SK-N-SH (cell line): ENCODE measurements at regions not wholly inside any gene's neighbourhood (a gene's known extent, or its start where the extent isn't known, plus 50 kb on each side); places are given as distances from the start of the nearest gene placed in this dataset.

ENCODE experiments used
- EZH2phosphoT487 ChIP-seq: fragments of 200-600 bp; sonication (generic); IDR thresholded peaks from 2 replicates; pipeline ENCODE4 v1.6.1; 2017; ENCODE audit warnings: low read depth, mixed run types, mild to moderate bottlenecking, antibody characterized with exemption, moderate library complexity, borderline replicate concordance
- POLR2AphosphoS5 ChIP-seq: IDR thresholded peaks from 2 replicates; pipeline ENCODE4 v1.6.1; 2012; ENCODE audit warnings: low read depth, low read length
- RAD21 ChIP-seq: IDR thresholded peaks from 2 replicates; pipeline ENCODE4 v1.6.1; 2012; ENCODE audit warnings: mild to moderate bottlenecking, low read length
- SIN3A ChIP-seq: IDR thresholded peaks from 2 replicates; pipeline ENCODE4 v1.6.1; 2012; ENCODE audit warnings: low read depth, mild to moderate bottlenecking, low read length, moderate library complexity, borderline replicate concordance
- TEAD4 ChIP-seq: IDR thresholded peaks from 2 replicates; pipeline ENCODE4 v1.4.0; 2012; ENCODE audit warnings: mild to moderate bottlenecking, borderline replicate concordance; ENCODE audit not compliant: insufficient read depth

- TF ChIP-seq POLR2AphosphoS5 (no peak), SIN3A (no peak), TEAD4 (no peak), RAD21 (no peak), EZH2phosphoT487 (no peak)
Observed at GRCh38 chr6:164412566-164412965, 896.8 kb downstream of the C6orf118 start.
